NCI-H187 treated with DMSO at 0.1 percent for 48 hours (cell line): ENCODE measurements at regions not wholly inside any gene's neighbourhood (a gene's known extent, or its start where the extent isn't known, plus 50 kb on each side); places are given as distances from the start of the nearest gene placed in this dataset.
"Not testable (repeated sequence)": the region's sequence is repeated elsewhere in the genome, so short reads cannot be mapped to it uniquely, and the experiment has no call there.

Experiments used
- DNase-seq: peaks from one replicate; lab custom pipeline; 2025; lab: John Stamatoyannopoulos, UW

- DNase-seq, result no peak
Observed at GRCh38 chr5:1731091-1731639, 68.5 kb downstream of the MRPL36 start.

- no peak for DNase-seq
Observed at GRCh38 chr5:1730487-1730847, 69.2 kb downstream of the MRPL36 start.

GRCh38 chr5:1729641-1730486 lies 69.8 kb downstream of the MRPL36 start:
- no peak for DNase-seq

- DNase-seq, result no peak
Observed at GRCh38 chr5:1728846-1729245, 70.8 kb downstream of the MRPL36 start.

- no peak for DNase-seq
Observed at GRCh38 chr5:1727571-1727970, 72.1 kb downstream of the MRPL36 start.

GRCh38 chr5:1726956-1727355 lies 72.7 kb downstream of the MRPL36 start:
- no peak for DNase-seq

- DNase-seq, result no peak
Observed at GRCh38 chr5:1726469-1726865, 73.2 kb downstream of the MRPL36 start.

- no peak for DNase-seq
Observed at GRCh38 chr5:1725641-1726468, 73.8 kb downstream of the MRPL36 start.

- no peak for DNase-seq
Observed at GRCh38 chr5:1724822-1725602, 74.6 kb downstream of the MRPL36 start.

- no peak for DNase-seq
Observed at GRCh38 chr5:1723957-1724821, 75.4 kb downstream of the MRPL36 start.

GRCh38 chr5:1723476-1723875 lies 76.2 kb downstream of the MRPL36 start:
- no peak for DNase-seq

- DNase-seq, result no peak
Observed at GRCh38 chr5:1722877-1723276, 76.8 kb downstream of the MRPL36 start.

- DNase-seq, result no peak
Observed at GRCh38 chr5:1720396-1721110, 79.1 kb downstream of the MRPL36 start.

GRCh38 chr5:1719860-1720259 lies 79.8 kb downstream of the MRPL36 start:
- DNase-seq, result no peak

GRCh38 chr5:1718669-1719068 lies 81.0 kb downstream of the MRPL36 start:
- no peak for DNase-seq

- not testable (repeated sequence) for DNase-seq
Observed at GRCh38 chr5:1710091-1710490, 89.5 kb downstream of the MRPL36 start.

- no peak for DNase-seq
Observed at GRCh38 chr5:1709171-1709803, 90.3 kb downstream of the MRPL36 start.

- no peak for DNase-seq
Observed at GRCh38 chr5:1708592-1709141, 91.0 kb downstream of the MRPL36 start.

GRCh38 chr5:1707467-1707866 lies 92.2 kb downstream of the MRPL36 start:
- DNase-seq, result no peak

- DNase-seq, result no peak
Observed at GRCh38 chr5:1706428-1706827, 93.2 kb downstream of the MRPL36 start.
